ENCODE measurements at regions not wholly inside any gene's neighbourhood (a gene's known extent, or its start where the extent isn't known, plus 50 kb on each side); places are given as distances from the start of the nearest gene placed in this dataset.

DNA sequence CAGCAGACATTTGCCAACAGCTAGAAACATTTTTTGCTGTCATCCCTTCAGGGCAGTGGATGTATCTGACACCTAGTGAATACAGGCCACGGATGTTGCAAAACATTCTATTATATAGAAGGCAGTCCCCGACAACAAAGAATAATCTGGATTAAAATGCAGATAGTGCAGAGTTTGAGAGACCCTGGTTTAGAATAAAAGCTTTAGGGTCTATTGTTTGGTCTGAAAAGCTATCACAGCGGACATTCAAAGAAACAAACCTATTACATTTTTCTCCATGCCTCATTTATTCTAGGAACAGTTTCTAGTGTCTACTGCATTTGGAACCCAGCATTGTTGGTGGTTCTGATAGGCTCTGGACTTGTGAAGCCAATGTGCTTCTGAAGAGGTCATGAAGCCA, 316.3 kb downstream of the TGFB2 start:
- DNase-seq (ENCODE audit: low spot score) = no peak
- no peak for TF ChIP-seq CTCF (IDR thresholded peaks at IDR 0.05; ENCODE audit: extremely low read depth, insufficient read depth, missing control alignments)
- in situ Hi-C loops (cut with MboI; ENCODE audit: low pct_unique_long_range_greater_than_20kb, low sequenced_read_pairs, unreplicated experiment) = no loop called here

GRCh38 chr1:218664385-218665170, 319.4 kb downstream of the TGFB2 start:
- no peak for DNase-seq (ENCODE audit: low spot score)
- in situ Hi-C loops (cut with MboI; ENCODE audit: low pct_unique_long_range_greater_than_20kb, low sequenced_read_pairs, unreplicated experiment) = no loop called here
- no peak for TF ChIP-seq CTCF (IDR thresholded peaks at IDR 0.05; ENCODE audit: extremely low read depth, insufficient read depth, missing control alignments)

GRCh38 chr1:218665221-218665620, 320.1 kb downstream of the TGFB2 start:
- DNase-seq (ENCODE audit: low spot score) = no peak
- no peak for TF ChIP-seq CTCF (IDR thresholded peaks at IDR 0.05; ENCODE audit: extremely low read depth, insufficient read depth, missing control alignments)
- in situ Hi-C loops (cut with MboI; ENCODE audit: low pct_unique_long_range_greater_than_20kb, low sequenced_read_pairs, unreplicated experiment) = no loop called here

- in situ Hi-C loops (cut with MboI; ENCODE audit: low pct_unique_long_range_greater_than_20kb, low sequenced_read_pairs, unreplicated experiment) = no loop called here
- TF ChIP-seq CTCF (IDR thresholded peaks at IDR 0.05; ENCODE audit: extremely low read depth, insufficient read depth, missing control alignments) = no peak
- no peak for DNase-seq (ENCODE audit: low spot score)
Measured at GRCh38 chr1:218666263-218666662, 321.1 kb downstream of the TGFB2 start.

- no peak for DNase-seq (ENCODE audit: low spot score)
- in situ Hi-C loops (cut with MboI; ENCODE audit: low pct_unique_long_range_greater_than_20kb, low sequenced_read_pairs, unreplicated experiment) = no loop called here
- no peak for TF ChIP-seq CTCF (IDR thresholded peaks at IDR 0.05; ENCODE audit: extremely low read depth, insufficient read depth, missing control alignments)
Measured at GRCh38 chr1:218667781-218668516, 322.8 kb downstream of the TGFB2 start.

DNA sequence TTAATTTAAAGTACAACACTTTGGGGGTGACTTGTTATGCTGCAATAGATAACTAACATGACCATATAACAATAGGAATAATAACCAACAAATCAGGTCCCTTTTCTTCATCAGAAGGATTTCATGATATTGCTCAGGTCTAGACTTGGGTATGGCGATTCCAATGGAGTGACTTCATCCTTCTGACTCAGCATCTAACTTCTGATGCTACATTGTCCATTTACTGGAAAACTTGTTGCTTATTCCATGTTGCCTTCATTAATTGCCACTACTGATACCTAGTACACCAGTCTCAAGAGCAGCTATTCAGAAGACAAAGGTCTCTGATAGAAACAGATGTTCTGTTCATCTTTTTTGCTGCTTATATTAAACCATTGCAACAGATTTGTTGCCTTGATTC, 324.3 kb downstream of the TGFB2 start:
- DNase-seq (ENCODE audit: low spot score) = no peak
- TF ChIP-seq CTCF (IDR thresholded peaks at IDR 0.05; ENCODE audit: extremely low read depth, insufficient read depth, missing control alignments) = no peak
- in situ Hi-C loops (cut with MboI; ENCODE audit: low pct_unique_long_range_greater_than_20kb, low sequenced_read_pairs, unreplicated experiment) = no loop called here
